ENCODE measurements at regions not wholly inside any gene's neighbourhood (a gene's known extent, or its start where the extent isn't known, plus 50 kb on each side); places are given as distances from the start of the nearest gene placed in this dataset.
A peak's percentile ranks its signal among the peaks of the same experiment; 100 is the strongest.

- dilution Hi-C loops (cut with HindIII; ENCODE audit: low sequenced_read_pairs, unreplicated experiment) (no loop called here), intact Hi-C loops (cut with micrococcal nuclease) (loop anchor here (1.0 kb wide), 3 partner anchors 262 to 871 kb away; no protein-coding TSS in a partner anchor), in situ Hi-C loops (cut with MboI; ENCODE audit: low sequenced_read_pairs) (loop anchor here (5.0 kb wide), 1 partner anchor 263 kb away; no protein-coding TSS in a partner anchor)
- DNase-seq = peak; percentile 71
- no peak overlapping the region for H2BK5ac ChIP-seq (ENCODE audit: low read depth, low read length, poor library complexity, severe bottlenecking)
- ATAC-seq (ENCODE audit: low read depth) = peak; percentile 99
- BruUV-seq (replicated peaks) = no TSS peak
- H2BK15ac ChIP-seq (ENCODE audit: low read depth, low read length) = no peak overlapping the region
- no peaks in the 10 kb centered on the region for H3K79me1 ChIP-seq (ENCODE audit: low read depth in 1 of 2, low read length in 2 of 2)
- no peak overlapping the region for H3K4me3 ChIP-seq (ENCODE audit: insufficient read depth, low read depth, low read length)
- POLR2A ChIA-PET (ENCODE audit: unreplicated experiment) = no interaction called here
- H3K23ac ChIP-seq (ENCODE audit: low read depth, low read length) = no peak overlapping the region
- no peak overlapping the region for H2BK20ac ChIP-seq (ENCODE audit: low read depth, low read length)
- no peaks in the 10 kb centered on the region for H4K20me1 ChIP-seq (ENCODE audit: insufficient read depth, low read length)
- H2AK9ac ChIP-seq (replicated peaks; ENCODE audit: low read depth, low read length, poor library complexity) = no peak overlapping the region
- H4K5ac ChIP-seq (ENCODE audit: low read depth, low read length) = no peak overlapping the region
- no peak overlapping the region for H3K9ac ChIP-seq (ENCODE audit: low read depth, low read length)
- no peaks in the 10 kb centered on the region for H3K36me3 ChIP-seq (ENCODE audit: control insufficient read depth, insufficient read depth, low read length)
- no peaks in the 10 kb centered on the region for H3K4me1 ChIP-seq (ENCODE audit: control insufficient read depth, insufficient read depth, low read length)
- H2AK5ac ChIP-seq (ENCODE audit: low read depth, low read length) = no peak overlapping the region
- peak overlapping the region; percentile 16 for H2AFZ ChIP-seq (replicated peaks; ENCODE audit: low read length, poor library complexity)
- no peak overlapping the region for H4K91ac ChIP-seq (ENCODE audit: insufficient read depth, low read depth, low read length)
- H3K56ac ChIP-seq (ENCODE audit: extremely low read depth, insufficient read depth, low read length) = no peak overlapping the region
- TF ChIP-seq MAFK (IDR thresholded peaks at IDR 0.05; ENCODE audit: low read depth, low read length) (no peak), NFE2L2 (IDR thresholded peaks at IDR 0.05; ENCODE audit: low read depth, low read length) (no peak), CHD1 (IDR thresholded peaks at IDR 0.05; ENCODE audit: low read depth, low read length) (no peak), SMC3 (IDR thresholded peaks at IDR 0.05; ENCODE audit: low read depth, low read length) (peak; percentile 89), RCOR1 (IDR thresholded peaks at IDR 0.05; ENCODE audit: insufficient replicate concordance, low read length) (no peak), CTCF (conservative IDR thresholded peaks at IDR 0.05; ENCODE audit: low read depth, low read length) (peak; percentile 83), RAD21 (IDR thresholded peaks at IDR 0.05; ENCODE audit: low read length) (peak; percentile 85), MAZ (IDR thresholded peaks at IDR 0.05; ENCODE audit: borderline replicate concordance, low read depth, low read length) (no peak), MXI1 (IDR thresholded peaks at IDR 0.05; ENCODE audit: borderline replicate concordance, low read depth, low read length) (no peak), USF2 (IDR thresholded peaks at IDR 0.05; ENCODE audit: low read depth, low read length) (no peak), ELK1 (IDR thresholded peaks at IDR 0.05; ENCODE audit: borderline replicate concordance, low read depth, low read length) (no peak), POLR2A (IDR thresholded peaks at IDR 0.05; ENCODE audit: low read depth, low read length) (no peak), RFX5 (IDR thresholded peaks at IDR 0.05; ENCODE audit: low read depth, low read length) (no peak)
- no peak overlapping the region for H3K4ac ChIP-seq (ENCODE audit: low read depth, low read length)
- CTCF ChIA-PET = interaction anchor here (0.5 to 2.0 kb wide), 9 partner anchors 18 to 871 kb away, joined by 3 to 11 read pairs (median 5); no protein-coding TSS in a partner anchor
- no peaks in the 10 kb centered on the region for H3K9me3 ChIP-seq (ENCODE audit: control insufficient read depth, insufficient read depth, low read length)
- no peak overlapping the region for H4K8ac ChIP-seq (ENCODE audit: low read depth in 2 of 2, low read length in 2 of 2)
- no peaks in the 10 kb centered on the region for H3K9me1 ChIP-seq (ENCODE audit: insufficient read depth, low read length)
- WGBS, 2 experiments (ENCODE audit: extremely low coverage in 2 of 2, insufficient read length in 1 of 2) = 17% methylated on average over 3 of the region's 10 CpGs; no CpG with 5 or more reads in 1 of the 2 experiments
- no peak overlapping the region for H3K27ac ChIP-seq (ENCODE audit: insufficient read depth, low read length)
- no peak overlapping the region for H3K18ac ChIP-seq (ENCODE audit: low read depth, low read length)
- no peak overlapping the region for H3K4me2 ChIP-seq (ENCODE audit: low read depth, low read length)
- H3K27me3 ChIP-seq (ENCODE audit: control insufficient read depth, insufficient read depth, low read length) = no peaks in the 10 kb centered on the region; the same call in none of the 2 replicates
- H2BK120ac ChIP-seq (ENCODE audit: low read depth, low read length) = no peak overlapping the region
- H3K14ac ChIP-seq (replicated peaks; ENCODE audit: low read depth, low read length) = no peak overlapping the region
Measured at GRCh38 chr17:65294181-65294719, 157.1 kb downstream of the RGS9 start.

Measured in IMR-90 (cell line).